HL-60 (cell line): ENCODE measurements at regions not wholly inside any gene's neighbourhood (a gene's known extent, or its start where the extent isn't known, plus 50 kb on each side); places are given as distances from the start of the nearest gene placed in this dataset.

Experiments used
- GABPA ChIP-seq: IDR thresholded peaks from 2 replicates; pipeline ENCODE4 v1.6.1; 2012; ENCODE audit warnings: low read depth
- POLR2AphosphoS5 ChIP-seq: IDR thresholded peaks from 2 replicates; pipeline ENCODE4 v1.6.1; 2012; ENCODE audit warnings: low read depth
- TF ChIP-seq, protein P1 (sequence below): IDR thresholded peaks from one replicate; pipeline ENCODE4 v1.5.1; 2011; ENCODE audit warnings: low read length, control low read depth, inconsistent platforms; ENCODE audit not compliant: insufficient read depth
- TF ChIP-seq, protein P2 (sequence below): IDR thresholded peaks from 2 replicates; pipeline ENCODE4 v1.6.1; 2012; ENCODE audit warnings: low read depth; ENCODE audit not compliant: insufficient replicate concordance

DNA sequence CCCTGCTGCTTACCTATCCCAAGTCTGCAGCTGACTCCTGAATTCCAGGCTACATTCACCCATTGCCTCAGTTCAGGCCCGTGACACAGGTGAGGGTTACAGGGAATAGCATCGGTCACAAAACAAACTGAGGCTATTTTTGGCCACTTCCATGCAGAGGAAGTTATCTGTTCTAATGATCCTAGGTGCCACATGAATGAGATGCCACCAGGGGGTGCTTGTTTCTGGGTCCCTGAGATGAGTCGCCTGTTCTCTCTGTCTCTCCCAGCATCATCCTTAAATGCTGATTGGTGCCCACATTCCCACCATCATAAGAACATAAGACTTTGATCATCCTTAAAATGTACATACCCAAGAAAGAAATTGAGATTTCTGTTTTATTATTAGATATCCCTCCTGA lies 119.0 kb upstream of the CELF4 start:
- TF ChIP-seq, protein P1, sequence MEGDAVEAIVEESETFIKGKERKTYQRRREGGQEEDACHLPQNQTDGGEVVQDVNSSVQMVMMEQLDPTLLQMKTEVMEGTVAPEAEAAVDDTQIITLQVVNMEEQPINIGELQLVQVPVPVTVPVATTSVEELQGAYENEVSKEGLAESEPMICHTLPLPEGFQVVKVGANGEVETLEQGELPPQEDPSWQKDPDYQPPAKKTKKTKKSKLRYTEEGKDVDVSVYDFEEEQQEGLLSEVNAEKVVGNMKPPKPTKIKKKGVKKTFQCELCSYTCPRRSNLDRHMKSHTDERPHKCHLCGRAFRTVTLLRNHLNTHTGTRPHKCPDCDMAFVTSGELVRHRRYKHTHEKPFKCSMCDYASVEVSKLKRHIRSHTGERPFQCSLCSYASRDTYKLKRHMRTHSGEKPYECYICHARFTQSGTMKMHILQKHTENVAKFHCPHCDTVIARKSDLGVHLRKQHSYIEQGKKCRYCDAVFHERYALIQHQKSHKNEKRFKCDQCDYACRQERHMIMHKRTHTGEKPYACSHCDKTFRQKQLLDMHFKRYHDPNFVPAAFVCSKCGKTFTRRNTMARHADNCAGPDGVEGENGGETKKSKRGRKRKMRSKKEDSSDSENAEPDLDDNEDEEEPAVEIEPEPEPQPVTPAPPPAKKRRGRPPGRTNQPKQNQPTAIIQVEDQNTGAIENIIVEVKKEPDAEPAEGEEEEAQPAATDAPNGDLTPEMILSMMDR: no peak
- TF ChIP-seq POLR2AphosphoS5 (no peak), GABPA (no peak)
- TF ChIP-seq, protein P2, sequence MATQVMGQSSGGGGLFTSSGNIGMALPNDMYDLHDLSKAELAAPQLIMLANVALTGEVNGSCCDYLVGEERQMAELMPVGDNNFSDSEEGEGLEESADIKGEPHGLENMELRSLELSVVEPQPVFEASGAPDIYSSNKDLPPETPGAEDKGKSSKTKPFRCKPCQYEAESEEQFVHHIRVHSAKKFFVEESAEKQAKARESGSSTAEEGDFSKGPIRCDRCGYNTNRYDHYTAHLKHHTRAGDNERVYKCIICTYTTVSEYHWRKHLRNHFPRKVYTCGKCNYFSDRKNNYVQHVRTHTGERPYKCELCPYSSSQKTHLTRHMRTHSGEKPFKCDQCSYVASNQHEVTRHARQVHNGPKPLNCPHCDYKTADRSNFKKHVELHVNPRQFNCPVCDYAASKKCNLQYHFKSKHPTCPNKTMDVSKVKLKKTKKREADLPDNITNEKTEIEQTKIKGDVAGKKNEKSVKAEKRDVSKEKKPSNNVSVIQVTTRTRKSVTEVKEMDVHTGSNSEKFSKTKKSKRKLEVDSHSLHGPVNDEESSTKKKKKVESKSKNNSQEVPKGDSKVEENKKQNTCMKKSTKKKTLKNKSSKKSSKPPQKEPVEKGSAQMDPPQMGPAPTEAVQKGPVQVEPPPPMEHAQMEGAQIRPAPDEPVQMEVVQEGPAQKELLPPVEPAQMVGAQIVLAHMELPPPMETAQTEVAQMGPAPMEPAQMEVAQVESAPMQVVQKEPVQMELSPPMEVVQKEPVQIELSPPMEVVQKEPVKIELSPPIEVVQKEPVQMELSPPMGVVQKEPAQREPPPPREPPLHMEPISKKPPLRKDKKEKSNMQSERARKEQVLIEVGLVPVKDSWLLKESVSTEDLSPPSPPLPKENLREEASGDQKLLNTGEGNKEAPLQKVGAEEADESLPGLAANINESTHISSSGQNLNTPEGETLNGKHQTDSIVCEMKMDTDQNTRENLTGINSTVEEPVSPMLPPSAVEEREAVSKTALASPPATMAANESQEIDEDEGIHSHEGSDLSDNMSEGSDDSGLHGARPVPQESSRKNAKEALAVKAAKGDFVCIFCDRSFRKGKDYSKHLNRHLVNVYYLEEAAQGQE: no peak
